SK-N-SH (cell line): ENCODE measurements at regions not wholly inside any gene's neighbourhood (a gene's known extent, or its start where the extent isn't known, plus 50 kb on each side); places are given as distances from the start of the nearest gene placed in this dataset.

Source experiments
- CTCF ChIA-PET: fragments of 300-600, 350-600 bp; formaldehyde crosslinking; extraction: SDS; loops from one replicate; lab custom pipeline; 2021; lab: Yijun Ruan, JAX
- POLR2A ChIA-PET: fragments of 350-600 bp; sonication (Branson Sonifier 250); formaldehyde crosslinking; extraction: SDS; loops from one replicate; lab custom pipeline; 2020; ENCODE audit warnings: antibody characterized with exemption, inconsistent platforms; lab: Yijun Ruan, JAX
- DNase-seq: peaks from one replicate; pipeline ENCODE4 v3.0.0; 2012
- H2AFZ ChIP-seq: fragments of 200-600 bp; sonication (generic); 2 replicates; pipeline ENCODE4 v1.8.1; 2016; ENCODE audit warnings: antibody characterized with exemption, mild to moderate bottlenecking, low read depth
- H3F3A ChIP-seq: fragments of 200-600 bp; sonication (generic); replicated peaks from 2 replicates; pipeline ENCODE3; 2016; ENCODE audit warnings: antibody characterized with exemption, mild to moderate bottlenecking; ENCODE audit not compliant: insufficient read depth
- H3K27ac ChIP-seq, 2 experiments: fragments of 200-500 bp in 1 of 2; fragments of 200-600 bp in 1 of 2; sonication (Bioruptor generic) in 1 of 2; sonication (generic), shearing (Covaris generic) in 1 of 2; 2 replicates each; pipeline versions ENCODE4 v1.5.1 to v1.6.1; 2014 to 2016; ENCODE audit warnings: low read depth in 2 of 2, inconsistent platforms in 1 of 2, low read length in 1 of 2, mild to moderate bottlenecking in 1 of 2, mixed read lengths in 1 of 2
- H3K27me3 ChIP-seq: fragments of 200-600 bp; sonication (generic), shearing (Covaris generic); 2 replicates; pipeline ENCODE4 v1.6.1; 2016; ENCODE audit warnings: mixed run types; ENCODE audit not compliant: insufficient read depth
- H3K36me3 ChIP-seq, 2 experiments: fragments of 200-500 bp in 1 of 2; fragments of 200-600 bp in 1 of 2; sonication (Bioruptor generic) in 1 of 2; sonication (generic) in 1 of 2; replicated peaks in 1 of 2; 2 replicates each; pipeline versions ENCODE3 to v1.5.1; 2014 to 2016; ENCODE audit warnings: low read length in 1 of 2, mild to moderate bottlenecking in 1 of 2; ENCODE audit not compliant: insufficient read depth in 2 of 2, control insufficient read depth in 1 of 2
- H3K4me1 ChIP-seq, 2 experiments: fragments of 200-500 bp in 1 of 2; fragments of 200-600 bp in 1 of 2; sonication (Bioruptor generic) in 1 of 2; sonication (generic), shearing (Covaris generic) in 1 of 2; 2 replicates each; pipeline versions ENCODE4 v1.5.1 to v1.6.1; 2014 to 2016; ENCODE audit warnings: low read depth in 1 of 2, low read length in 1 of 2, mixed run types in 1 of 2; ENCODE audit not compliant: insufficient read depth in 2 of 2, control insufficient read depth in 1 of 2
- H3K4me2 ChIP-seq: fragments of 200-600 bp; sonication (generic), shearing (Covaris generic); 2 replicates; pipeline ENCODE4 v1.6.1; 2017; ENCODE audit warnings: mixed run types
- H3K4me3 ChIP-seq, 2 experiments: fragments of 200-500 bp in 1 of 2; fragments of 200-600 bp in 1 of 2; sonication (Bioruptor generic) in 1 of 2; sonication (generic), shearing (Covaris generic) in 1 of 2; 2 replicates each; pipeline versions ENCODE4 v1.5.1 to v1.8.1; 2014 to 2016; ENCODE audit warnings: low read depth in 2 of 2, inconsistent platforms in 1 of 2, low read length in 1 of 2, mild to moderate bottlenecking in 1 of 2, mixed read lengths in 1 of 2, moderate library complexity in 1 of 2
- H3K79me2 ChIP-seq: fragments of 200-600 bp; sonication (generic); 2 replicates; pipeline ENCODE4 v1.8.1; 2017; ENCODE audit warnings: mild to moderate bottlenecking; ENCODE audit not compliant: insufficient read depth
- H3K9ac ChIP-seq: fragments of 200-600 bp; sonication (generic); 2 replicates; pipeline ENCODE4 v1.6.1; 2017; ENCODE audit warnings: mixed run types
- H3K9me2 ChIP-seq: fragments of 200-600 bp; sonication (generic); 2 replicates; pipeline ENCODE4 v1.6.1; 2017; ENCODE audit warnings: mixed run types
- H3K9me3 ChIP-seq: fragments of 200-600 bp; sonication (generic); 2 replicates; pipeline ENCODE4 v1.6.1; 2017; ENCODE audit warnings: mixed run types, mild to moderate bottlenecking, moderate library complexity
- H4K20me1 ChIP-seq: fragments of 200-600 bp; sonication (generic); 2 replicates; pipeline ENCODE4 v1.6.1; 2017; ENCODE audit warnings: mild to moderate bottlenecking, mixed run types; ENCODE audit not compliant: insufficient read depth
- CHD2 ChIP-seq: fragments of 150-350 bp; IDR thresholded peaks from 2 replicates; pipeline ENCODE4 v1.6.1; 2018; ENCODE audit warnings: low read length; ENCODE audit not compliant: partially characterized antibody
- ELF1 ChIP-seq: IDR thresholded peaks from 2 replicates; pipeline ENCODE4 v1.4.0; 2012
- FOSL2 ChIP-seq: IDR thresholded peaks from 2 replicates; pipeline ENCODE4 v1.4.0; 2012; ENCODE audit warnings: low read depth, mild to moderate bottlenecking, moderate library complexity, borderline replicate concordance
- FOXJ3 ChIP-seq: sonication (generic); formaldehyde crosslinking; IDR thresholded peaks from 2 replicates; pipeline ENCODE4 v1.5.1; 2020; ENCODE audit warnings: mild to moderate bottlenecking, missing genetic modification reagents
- GATA2 ChIP-seq: sonication (generic); formaldehyde crosslinking; IDR thresholded peaks from 2 replicates; pipeline ENCODE4 v1.5.0; 2020; ENCODE audit warnings: mild to moderate bottlenecking, missing genetic modification reagents
- MEF2A ChIP-seq: IDR thresholded peaks from 2 replicates; pipeline ENCODE4 v1.4.0; 2012; ENCODE audit warnings: low read depth, borderline replicate concordance
- POLR2AphosphoS5 ChIP-seq: IDR thresholded peaks from 2 replicates; pipeline ENCODE4 v1.6.1; 2012; ENCODE audit warnings: low read depth, low read length
- RFX5 ChIP-seq: IDR thresholded peaks from 2 replicates; pipeline ENCODE4 v1.6.1; 2012; ENCODE audit warnings: mild to moderate bottlenecking, improper control_type of control experiment, low read length
- RXRA ChIP-seq: IDR thresholded peaks from 2 replicates; pipeline ENCODE4 v1.4.0; 2012; ENCODE audit warnings: low read depth, mild to moderate bottlenecking, borderline replicate concordance
- SIN3A ChIP-seq: IDR thresholded peaks from 2 replicates; pipeline ENCODE4 v1.6.1; 2012; ENCODE audit warnings: low read depth, mild to moderate bottlenecking, low read length, moderate library complexity, borderline replicate concordance
- TEAD4 ChIP-seq: IDR thresholded peaks from 2 replicates; pipeline ENCODE4 v1.4.0; 2012; ENCODE audit warnings: mild to moderate bottlenecking, borderline replicate concordance; ENCODE audit not compliant: insufficient read depth
- USF1 ChIP-seq: IDR thresholded peaks from 2 replicates; pipeline ENCODE4 v1.4.0; 2012; ENCODE audit warnings: low read depth, borderline replicate concordance
- USF2 ChIP-seq: fragments of 150-350 bp; IDR thresholded peaks from 2 replicates; pipeline ENCODE4 v1.6.1; 2017; ENCODE audit warnings: antibody characterized with exemption, low read length, low read depth, borderline replicate concordance
- ZBTB33 ChIP-seq: IDR thresholded peaks from 2 replicates; pipeline ENCODE4 v1.4.0; 2012; ENCODE audit warnings: low read depth, borderline replicate concordance
- WGBS: methylation state at CpG from one replicate; pipeline ENCODE4 v1.1.6; 2017; ENCODE audit warnings: low lambda C conversion rate; 5-methylcytosine and 5-hydroxymethylcytosine counted together

- Histone ChIP-seq H3K79me2 (no peaks in the 10 kb centered on the region), H3K36me3 (no peaks in the 10 kb centered on the region), H3K4me3 (no peak overlapping the region), H3K9me3 (no peaks in the 10 kb centered on the region), H4K20me1 (no peaks in the 10 kb centered on the region), H3F3A (peaks cover 27% of the 10 kb centered on the region), H3K9ac (no peak overlapping the region), H3K27me3 (no peaks in the 10 kb centered on the region), H3K4me1 (peaks cover 27 to 61% of the 10 kb centered on the region in 2 experiments), H3K9me2 (no peaks in the 10 kb centered on the region), H2AFZ (no peak overlapping the region), H3K4me2 (no peak overlapping the region), H3K27ac (no peak overlapping the region; a peak in 1 of 4 replicates)
- 90% methylated on average over 10 of the region's 10 CpGs for WGBS
- ChIA-PET POLR2A (interaction anchor here (1.4 kb wide), 1 partner anchor 55 kb away, joined by 5 read pairs; no protein-coding TSS in a partner anchor), CTCF (interaction anchor here (0.6 to 2.0 kb wide), 7 partner anchors 40 to 868 kb away, joined by 3 to 8 read pairs (median 3); no protein-coding TSS in a partner anchor)
- DNase-seq = no peak
- TF ChIP-seq USF1 (no peak), FOSL2 (no peak), RFX5 (no peak), ZBTB33 (no peak), USF2 (no peak), CHD2 (no peak), TEAD4 (no peak), FOXJ3 (CRISPR knock-in tag) (no peak), POLR2AphosphoS5 (no peak), SIN3A (no peak), RXRA (no peak), GATA2 (CRISPR knock-in tag) (no peak), MEF2A (no peak), ELF1 (no peak)
These were observed 60.4 kb downstream of the IRF2BP2 start for GRCh38 chr1:234549447-234550021.
